Osteoblast (primary cell): ENCODE measurements at regions not wholly inside any gene's neighbourhood (a gene's known extent, or its start where the extent isn't known, plus 50 kb on each side); places are given as distances from the start of the nearest gene placed in this dataset.

ENCODE experiments used
- DNase-seq: peaks from one replicate; pipeline ENCODE4 v3.0.0; 2011; ENCODE audit warnings: low spot score, mixed read lengths; ENCODE audit not compliant: insufficient read length; ENCODE audit errors: missing footprints
- H2AFZ ChIP-seq: 2 replicates; pipeline ENCODE4 v1.6.0; 2011; ENCODE audit warnings: mild to moderate bottlenecking, low read length
- H3K27ac ChIP-seq: 2 replicates; pipeline ENCODE4 v1.5.1; 2011; ENCODE audit warnings: mild to moderate bottlenecking, low read depth, low read length, moderate library complexity
- H3K27me3 ChIP-seq: 2 replicates; pipeline ENCODE4 v1.6.0; 2012; ENCODE audit warnings: mild to moderate bottlenecking, control low read depth, inconsistent platforms, low read length, moderate library complexity; ENCODE audit not compliant: insufficient read depth
- H3K36me3 ChIP-seq: 2 replicates; pipeline ENCODE4 v1.5.1; 2011; ENCODE audit warnings: mild to moderate bottlenecking, low read length, control low read depth, moderate library complexity; ENCODE audit not compliant: insufficient read depth
- H3K4me1 ChIP-seq: 2 replicates; pipeline ENCODE4 v1.5.1; 2011; ENCODE audit warnings: mild to moderate bottlenecking, low read length, control low read depth, moderate library complexity; ENCODE audit not compliant: insufficient read depth
- H3K4me2 ChIP-seq: 2 replicates; pipeline ENCODE4 v1.6.0; 2011; ENCODE audit warnings: mild to moderate bottlenecking, low read length; ENCODE audit not compliant: insufficient read depth
- H3K4me3 ChIP-seq: fragments of 200-600 bp; sonication (generic); 3 replicates; pipeline ENCODE4 v1.5.1; 2012; ENCODE audit warnings: mild to moderate bottlenecking, low read length, inconsistent platforms; ENCODE audit not compliant: insufficient read depth
- H3K79me2 ChIP-seq: 2 replicates; pipeline ENCODE4 v1.6.0; 2012; ENCODE audit warnings: mild to moderate bottlenecking, low read length, control low read depth, inconsistent platforms; ENCODE audit not compliant: insufficient read depth
- H3K9me3 ChIP-seq: 2 replicates; pipeline ENCODE4 v1.5.1; 2011; ENCODE audit warnings: low read depth, low read length, control low read depth
- H4K20me1 ChIP-seq: 2 replicates; pipeline ENCODE4 v1.6.0; 2012; ENCODE audit warnings: mild to moderate bottlenecking, low read length, control low read depth; ENCODE audit not compliant: insufficient read depth
- TF ChIP-seq, protein P1 (sequence below): IDR thresholded peaks from 2 replicates; pipeline ENCODE4 v1.5.1; 2011; ENCODE audit warnings: mild to moderate bottlenecking, low read depth, low read length, moderate library complexity; ENCODE audit errors: extremely low read depth

GRCh38 chr5:116702776-116703175 is 128.2 kb upstream of the SEMA6A start:
- H3K4me2 ChIP-seq: no peak overlapping the region
- no peak overlapping the region for H2AFZ ChIP-seq
- DNase-seq: no peak
- no peaks in the 10 kb centered on the region for H4K20me1 ChIP-seq
- TF ChIP-seq, protein P1, sequence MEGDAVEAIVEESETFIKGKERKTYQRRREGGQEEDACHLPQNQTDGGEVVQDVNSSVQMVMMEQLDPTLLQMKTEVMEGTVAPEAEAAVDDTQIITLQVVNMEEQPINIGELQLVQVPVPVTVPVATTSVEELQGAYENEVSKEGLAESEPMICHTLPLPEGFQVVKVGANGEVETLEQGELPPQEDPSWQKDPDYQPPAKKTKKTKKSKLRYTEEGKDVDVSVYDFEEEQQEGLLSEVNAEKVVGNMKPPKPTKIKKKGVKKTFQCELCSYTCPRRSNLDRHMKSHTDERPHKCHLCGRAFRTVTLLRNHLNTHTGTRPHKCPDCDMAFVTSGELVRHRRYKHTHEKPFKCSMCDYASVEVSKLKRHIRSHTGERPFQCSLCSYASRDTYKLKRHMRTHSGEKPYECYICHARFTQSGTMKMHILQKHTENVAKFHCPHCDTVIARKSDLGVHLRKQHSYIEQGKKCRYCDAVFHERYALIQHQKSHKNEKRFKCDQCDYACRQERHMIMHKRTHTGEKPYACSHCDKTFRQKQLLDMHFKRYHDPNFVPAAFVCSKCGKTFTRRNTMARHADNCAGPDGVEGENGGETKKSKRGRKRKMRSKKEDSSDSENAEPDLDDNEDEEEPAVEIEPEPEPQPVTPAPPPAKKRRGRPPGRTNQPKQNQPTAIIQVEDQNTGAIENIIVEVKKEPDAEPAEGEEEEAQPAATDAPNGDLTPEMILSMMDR: no peak
- no peaks in the 10 kb centered on the region for H3K4me1 ChIP-seq
- H3K9me3 ChIP-seq: no peaks in the 10 kb centered on the region
- no peaks in the 10 kb centered on the region for H3K79me2 ChIP-seq
- no peaks in the 10 kb centered on the region for H3K27me3 ChIP-seq
- H3K4me3 ChIP-seq: no peak overlapping the region
- no peaks in the 10 kb centered on the region for H3K36me3 ChIP-seq
- no peak overlapping the region for H3K27ac ChIP-seq

GRCh38 chr5:116699332-116699731 is 124.7 kb upstream of the SEMA6A start:
- TF ChIP-seq, protein P1: no peak
- no peak for DNase-seq
- no peak overlapping the region for H2AFZ ChIP-seq

DNA sequence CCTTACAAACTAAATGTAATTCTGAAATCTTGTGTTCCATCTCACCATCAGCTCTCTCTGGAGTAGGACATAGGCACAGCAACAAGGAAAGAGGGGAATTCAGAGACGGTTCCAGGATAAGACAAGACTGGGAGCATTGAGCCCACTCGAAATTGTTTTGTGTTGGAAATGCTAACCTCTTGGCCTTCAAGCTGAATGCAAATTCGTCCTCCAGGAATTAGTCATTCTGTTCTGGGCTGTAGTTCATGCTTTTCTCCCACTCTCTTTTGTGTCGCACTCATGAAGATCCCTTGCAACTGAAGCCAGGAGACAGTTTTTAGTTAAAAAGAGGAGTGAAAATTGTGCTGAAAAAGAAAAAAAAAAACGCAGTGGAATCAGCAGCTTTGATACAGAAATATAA is 121.7 kb upstream of the SEMA6A start:
- Histone ChIP-seq H3K27me3 (no peaks in the 10 kb centered on the region), H3K4me2 (no peak overlapping the region), H3K4me1 (no peaks in the 10 kb centered on the region), H2AFZ (no peak overlapping the region), H3K27ac (no peak overlapping the region), H3K79me2 (no peaks in the 10 kb centered on the region), H3K36me3 (no peaks in the 10 kb centered on the region), H3K9me3 (no peaks in the 10 kb centered on the region), H3K4me3 (no peak overlapping the region), H4K20me1 (no peaks in the 10 kb centered on the region)
- TF ChIP-seq, protein P1: no peak
- DNase-seq: no peak

More at GRCh38 chr5:116699332-116699731, 124.7 kb upstream of the SEMA6A start:
- no peak overlapping the region for H3K27ac ChIP-seq
- no peaks in the 10 kb centered on the region for H3K79me2 ChIP-seq
- no peak overlapping the region for H3K4me2 ChIP-seq
- H3K27me3 ChIP-seq: no peaks in the 10 kb centered on the region
- no peaks in the 10 kb centered on the region for H3K36me3 ChIP-seq
- H4K20me1 ChIP-seq: no peaks in the 10 kb centered on the region
- H3K4me1 ChIP-seq: no peaks in the 10 kb centered on the region
- H3K4me3 ChIP-seq: no peak overlapping the region
- no peaks in the 10 kb centered on the region for H3K9me3 ChIP-seq

- Histone ChIP-seq H3K27me3 (no peaks in the 10 kb centered on the region), H3K27ac (no peak overlapping the region), H2AFZ (no peak overlapping the region), H3K36me3 (no peaks in the 10 kb centered on the region), H4K20me1 (no peaks in the 10 kb centered on the region), H3K9me3 (no peaks in the 10 kb centered on the region), H3K79me2 (no peaks in the 10 kb centered on the region), H3K4me1 (no peaks in the 10 kb centered on the region), H3K4me3 (no peak overlapping the region), H3K4me2 (no peak overlapping the region)
- no peak for DNase-seq
- TF ChIP-seq, protein P1: no peak
These were observed 121.1 kb upstream of the SEMA6A start for GRCh38 chr5:116695681-116696080.
